Caco-2 (cell line): ENCODE measurements at regions not wholly inside any gene's neighbourhood (a gene's known extent, or its start where the extent isn't known, plus 50 kb on each side); places are given as distances from the start of the nearest gene placed in this dataset.

ENCODE experiments used
- BruUV-seq: library from RNA; stranded (reverse); fragments of 400-500 nt; replicated peaks from 2 replicates; lab custom pipeline; 2021; lab: Mats Ljungman, UMichigan
- CTCF ChIA-PET: fragments of 300-600 bp; sonication (Branson Sonifier 250); formaldehyde crosslinking; loops from one replicate; lab custom pipeline; 2022; ENCODE audit warnings: antibody characterized with exemption; lab: Charles Lee
- POLR2A ChIA-PET: fragments of 300-600 bp; sonication (Branson Sonifier 250); formaldehyde crosslinking; loops from one replicate; lab custom pipeline; 2022; ENCODE audit warnings: antibody characterized with exemption; lab: Charles Lee
- DNase-seq, 2 experiments: peaks; one replicate each; pipeline versions ENCODE4 v3.0.0 to v3.0.0-alpha.2; 2020 to 2022
- H3K27me3 ChIP-seq: replicated peaks from 2 replicates; pipeline ENCODE4 v1.6.0; 2011; ENCODE audit warnings: low read length; ENCODE audit not compliant: control insufficient read depth, insufficient read depth
- H3K36me3 ChIP-seq: 2 replicates; pipeline ENCODE4 v1.5.1; 2011; ENCODE audit warnings: low read length; ENCODE audit not compliant: control insufficient read depth, insufficient read depth
- H3K4me1 ChIP-seq: fragments of 250-450 bp; sonication (Bioruptor Pico); 2 replicates; pipeline ENCODE4 v1.5.1; 2020; ENCODE audit warnings: mild to moderate bottlenecking
- H3K4me3 ChIP-seq: 2 replicates; pipeline ENCODE4 v1.5.1; 2011; ENCODE audit warnings: low read depth, mild to moderate bottlenecking, control low read depth, low read length
- H3K9me3 ChIP-seq: fragments of 250-450 bp; sonication (Bioruptor Pico); 2 replicates; pipeline ENCODE4 v1.5.1; 2020; ENCODE audit warnings: mild to moderate bottlenecking, moderate library complexity
- H3K27ac Mint-ChIP-seq: one replicate; pipeline ENCODE4 v1.8.0; 2022; ENCODE audit warnings: mixed read lengths; ENCODE audit not compliant: unreplicated experiment
- H3K27me3 Mint-ChIP-seq: one replicate; pipeline ENCODE4 v1.8.0; 2022; ENCODE audit warnings: mixed read lengths; ENCODE audit not compliant: insufficient read depth, unreplicated experiment
- H3K36me3 Mint-ChIP-seq: one replicate; pipeline ENCODE4 v1.8.0; 2022; ENCODE audit warnings: mild to moderate bottlenecking, mixed read lengths; ENCODE audit not compliant: insufficient read depth, unreplicated experiment
- H3K4me1 Mint-ChIP-seq: one replicate; pipeline ENCODE4 v1.8.0; 2022; ENCODE audit warnings: low read depth, mixed read lengths; ENCODE audit not compliant: unreplicated experiment
- H3K4me3 Mint-ChIP-seq: one replicate; pipeline ENCODE4 v1.8.0; 2022; ENCODE audit warnings: mild to moderate bottlenecking, moderate library complexity, mixed read lengths; ENCODE audit not compliant: unreplicated experiment
- H3K9me3 Mint-ChIP-seq: one replicate; pipeline ENCODE4 v1.8.0; 2022; ENCODE audit warnings: mixed read lengths; ENCODE audit not compliant: unreplicated experiment
- intact Hi-C: fragments of 100-400 bp; cut with micrococcal nuclease; formaldehyde crosslinking; loops from one replicate; pipeline ENCODE4 v1.10.0; 2022; ENCODE audit not compliant: unreplicated experiment
- TF ChIP-seq, protein P1 (sequence below), 2 experiments: fragments of 200-600 bp in 1 of 2; IDR thresholded peaks; 1 replicate in 1 of 2; 2 replicates in 1 of 2; pipeline versions ENCODE4 v1.5.1 to v1.8.0; 2011 to 2022; ENCODE audit warnings: antibody characterized with exemption in 1 of 2, control low read depth in 1 of 2, inconsistent platforms in 1 of 2, low read depth in 1 of 2, low read length in 1 of 2, mild to moderate bottlenecking in 1 of 2, moderate library complexity in 1 of 2; ENCODE audit not compliant: insufficient read depth in 1 of 2, severe bottlenecking in 1 of 2, unreplicated experiment in 1 of 2

DNA sequence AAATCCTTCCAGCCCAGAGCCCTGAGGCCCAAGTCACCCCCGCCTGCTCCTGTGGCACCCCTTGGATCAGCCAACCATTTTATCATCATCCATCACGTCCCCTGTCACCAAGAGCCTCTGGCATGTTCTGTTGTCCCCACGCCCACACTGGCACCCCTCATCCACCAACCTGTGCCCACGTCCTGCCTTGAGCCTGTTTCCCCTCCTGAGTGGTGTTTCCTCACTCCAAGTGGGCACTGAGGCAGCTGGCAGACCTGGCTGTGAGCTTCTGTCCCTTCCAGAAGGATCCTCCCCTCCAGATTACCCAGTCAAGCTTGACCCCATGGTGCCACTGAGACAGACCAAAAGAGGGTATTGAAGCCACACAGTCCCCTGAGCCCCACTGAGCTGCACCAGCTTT lies 71.4 kb upstream of the ANTXRL start:
- no peak overlapping the region for H3K4me3 Mint-ChIP-seq
- DNase-seq: no peak
- ChIA-PET POLR2A (no interaction called here), CTCF (no interaction called here)
- Histone ChIP-seq H3K4me1 (no peaks in the 10 kb centered on the region), H3K4me3 (no peak overlapping the region), H3K27me3 (no peaks in the 10 kb centered on the region), H3K9me3 (no peaks in the 10 kb centered on the region), H3K36me3 (no peaks in the 10 kb centered on the region)
- intact Hi-C loops: no loop called here
- TF ChIP-seq, protein P1, sequence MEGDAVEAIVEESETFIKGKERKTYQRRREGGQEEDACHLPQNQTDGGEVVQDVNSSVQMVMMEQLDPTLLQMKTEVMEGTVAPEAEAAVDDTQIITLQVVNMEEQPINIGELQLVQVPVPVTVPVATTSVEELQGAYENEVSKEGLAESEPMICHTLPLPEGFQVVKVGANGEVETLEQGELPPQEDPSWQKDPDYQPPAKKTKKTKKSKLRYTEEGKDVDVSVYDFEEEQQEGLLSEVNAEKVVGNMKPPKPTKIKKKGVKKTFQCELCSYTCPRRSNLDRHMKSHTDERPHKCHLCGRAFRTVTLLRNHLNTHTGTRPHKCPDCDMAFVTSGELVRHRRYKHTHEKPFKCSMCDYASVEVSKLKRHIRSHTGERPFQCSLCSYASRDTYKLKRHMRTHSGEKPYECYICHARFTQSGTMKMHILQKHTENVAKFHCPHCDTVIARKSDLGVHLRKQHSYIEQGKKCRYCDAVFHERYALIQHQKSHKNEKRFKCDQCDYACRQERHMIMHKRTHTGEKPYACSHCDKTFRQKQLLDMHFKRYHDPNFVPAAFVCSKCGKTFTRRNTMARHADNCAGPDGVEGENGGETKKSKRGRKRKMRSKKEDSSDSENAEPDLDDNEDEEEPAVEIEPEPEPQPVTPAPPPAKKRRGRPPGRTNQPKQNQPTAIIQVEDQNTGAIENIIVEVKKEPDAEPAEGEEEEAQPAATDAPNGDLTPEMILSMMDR (IDR thresholded peaks at IDR 0.05; ENCODE audit: insufficient read depth in 1 of 2, low read depth in 1 of 2, low read length in 1 of 2, severe bottlenecking in 1 of 2, unreplicated experiment in 1 of 2): no peak
- H3K36me3 Mint-ChIP-seq: no peaks in the 10 kb centered on the region
- H3K9me3 Mint-ChIP-seq: no peaks in the 10 kb centered on the region
- H3K27ac Mint-ChIP-seq: peak overlapping the region; percentile 33
- BruUV-seq: no TSS peak
- no peaks in the 10 kb centered on the region for H3K4me1 Mint-ChIP-seq
- H3K27me3 Mint-ChIP-seq: peaks cover 10% of the 10 kb centered on the region

DNA sequence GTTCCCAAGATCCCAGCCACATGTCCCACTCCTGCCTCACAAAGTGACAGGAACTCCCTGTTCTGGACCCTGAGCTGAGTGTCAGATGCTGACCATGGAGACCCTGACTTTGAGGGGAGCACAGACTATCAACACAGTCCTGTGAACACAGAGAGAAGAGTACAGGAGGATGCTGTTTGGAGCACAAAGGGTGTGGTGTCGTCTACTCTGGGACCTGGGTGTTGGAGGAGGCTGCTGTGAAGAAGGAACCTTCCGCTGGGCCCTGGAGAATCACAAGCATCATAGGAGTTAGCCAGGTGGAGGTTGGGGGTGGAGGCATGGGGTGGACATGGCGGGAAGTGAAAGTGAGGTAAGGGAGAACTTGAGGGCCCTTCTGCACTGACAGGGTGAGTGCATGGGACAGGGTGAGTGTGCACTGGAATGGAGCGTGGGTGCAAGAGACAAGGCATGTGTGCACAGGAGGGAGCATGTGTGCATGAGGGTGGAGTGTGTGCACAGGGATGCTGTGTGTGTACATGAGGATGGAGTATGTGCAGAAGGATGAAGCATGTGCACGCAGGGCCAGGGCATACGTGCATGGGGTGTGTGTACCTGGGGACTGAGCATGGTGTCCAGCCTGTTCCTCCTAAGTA lies 70.7 kb upstream of the ANTXRL start:
- H3K27me3 Mint-ChIP-seq: peaks cover 10% of the 10 kb centered on the region
- no peak overlapping the region for H3K27ac Mint-ChIP-seq
- H3K4me1 Mint-ChIP-seq: no peaks in the 10 kb centered on the region
- no peaks in the 10 kb centered on the region for H3K36me3 Mint-ChIP-seq
- Histone ChIP-seq H3K36me3 (no peaks in the 10 kb centered on the region), H3K27me3 (no peaks in the 10 kb centered on the region), H3K9me3 (no peaks in the 10 kb centered on the region), H3K4me1 (no peaks in the 10 kb centered on the region), H3K4me3 (no peak overlapping the region)
- CTCF ChIA-PET: no interaction called here
- no peak overlapping the region for H3K4me3 Mint-ChIP-seq
- no peak for DNase-seq
- TF ChIP-seq, protein P1 (IDR thresholded peaks at IDR 0.05; ENCODE audit: insufficient read depth in 1 of 2, low read depth in 1 of 2, low read length in 1 of 2, severe bottlenecking in 1 of 2, unreplicated experiment in 1 of 2): no peak
- no TSS peak for BruUV-seq
- intact Hi-C loops: no loop called here
- no peaks in the 10 kb centered on the region for H3K9me3 Mint-ChIP-seq
- POLR2A ChIA-PET: no interaction called here

DNA sequence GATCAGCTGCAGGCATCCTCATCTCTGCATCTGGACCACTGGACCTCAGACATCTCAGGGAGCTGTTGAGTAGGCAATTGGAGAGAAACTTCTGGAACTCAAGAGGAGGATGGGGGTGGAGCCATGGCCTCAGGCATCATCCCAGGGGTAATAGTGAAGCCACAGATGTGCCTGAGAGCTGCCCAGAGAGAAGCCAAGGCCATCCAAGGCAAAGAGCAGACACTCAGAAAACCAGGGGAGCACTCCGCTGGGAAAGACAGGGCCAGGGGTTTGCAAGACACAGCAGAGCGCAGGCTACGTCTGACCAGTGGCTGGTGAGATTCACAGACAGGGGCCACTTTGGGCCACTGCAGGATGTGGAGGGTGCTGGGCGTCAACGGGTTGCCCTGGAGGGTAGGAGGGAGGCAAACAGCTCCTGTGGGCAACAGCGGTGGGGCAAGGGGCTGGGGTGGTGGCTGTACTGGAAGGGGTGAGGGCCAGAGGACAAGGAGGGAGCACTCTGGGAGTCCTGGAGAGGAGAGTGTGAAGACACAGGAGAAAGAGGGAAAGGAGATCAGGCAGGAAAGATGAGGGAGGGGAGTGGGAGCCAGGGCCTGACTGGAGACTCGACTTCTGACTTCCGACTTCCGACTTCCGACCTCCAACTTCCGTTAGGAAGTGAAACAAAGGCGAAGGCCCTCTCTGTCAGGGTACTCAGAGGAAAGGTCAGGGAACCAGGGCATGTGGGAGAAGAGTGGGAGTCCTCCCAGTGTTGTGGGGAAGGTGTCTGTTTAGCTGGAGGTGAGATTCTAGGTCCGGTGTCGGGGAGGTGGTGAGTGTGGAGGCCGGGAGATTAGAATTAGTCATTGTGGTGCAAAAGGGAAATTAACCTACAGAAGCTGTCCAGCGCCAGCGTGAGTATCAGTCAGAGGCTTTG lies 69.7 kb upstream of the ANTXRL start:
- TF ChIP-seq, protein P1 (IDR thresholded peaks at IDR 0.05; ENCODE audit: insufficient read depth in 1 of 2, low read depth in 1 of 2, low read length in 1 of 2, severe bottlenecking in 1 of 2, unreplicated experiment in 1 of 2): no peak
- no peak for DNase-seq
- intact Hi-C loops: no loop called here
- no peaks in the 10 kb centered on the region for H3K9me3 Mint-ChIP-seq
- H3K4me3 Mint-ChIP-seq: no peak overlapping the region
- peaks cover 10% of the 10 kb centered on the region for H3K27me3 Mint-ChIP-seq
- no peaks in the 10 kb centered on the region for H3K36me3 Mint-ChIP-seq
- H3K36me3 ChIP-seq: no peaks in the 10 kb centered on the region
- no peaks in the 10 kb centered on the region for H3K9me3 ChIP-seq
- ChIA-PET CTCF (no interaction called here), POLR2A (no interaction called here)
- H3K4me1 Mint-ChIP-seq: no peaks in the 10 kb centered on the region
- H3K27ac Mint-ChIP-seq: no peak overlapping the region
- H3K27me3 ChIP-seq: no peaks in the 10 kb centered on the region
- H3K4me1 ChIP-seq: no peaks in the 10 kb centered on the region
- H3K4me3 ChIP-seq: no peak overlapping the region
- BruUV-seq: no TSS peak
